HG02571 (cell line): ENCODE measurements at regions not wholly inside any gene's neighbourhood (a gene's known extent, or its start where the extent isn't known, plus 50 kb on each side); places are given as distances from the start of the nearest gene placed in this dataset.
"Not testable (repeated sequence)": the region's sequence is repeated elsewhere in the genome, so short reads cannot be mapped to it uniquely, and the experiment has no call there.

Experiments used
- ATAC-seq: cut with Tn5 transposase; IDR thresholded peaks from one replicate; pipeline ENCODE4 v1.9.1; 2021; ENCODE audit warnings: mild to moderate bottlenecking, moderate library complexity; ENCODE audit not compliant: unreplicated experiment

GRCh38 chr13:80180740-80181355 is 160.1 kb downstream of the SPRY2 start:
- no peak for ATAC-seq

GRCh38 chr13:80177327-80177726 is 163.6 kb downstream of the SPRY2 start:
- ATAC-seq, result no peak

DNA sequence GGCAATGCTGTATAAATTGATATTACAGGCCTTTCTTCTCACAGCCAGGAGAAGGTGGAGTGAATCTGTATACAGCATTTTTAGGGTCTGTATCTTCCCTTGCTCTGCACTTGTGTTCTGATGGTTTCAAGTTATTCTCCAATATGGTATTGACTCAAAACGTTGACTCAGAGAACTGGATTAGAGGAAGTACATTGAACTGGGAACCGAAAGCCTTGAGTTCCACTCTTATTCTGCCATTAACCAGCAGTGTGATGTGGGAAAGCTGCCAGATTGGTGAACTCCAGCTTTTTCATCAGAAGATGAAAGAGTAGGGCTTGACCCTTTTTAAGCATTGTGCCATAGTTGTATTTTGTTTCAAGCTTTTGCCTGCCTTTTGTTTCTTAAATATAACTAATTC is 167.7 kb downstream of the SPRY2 start:
- no peak for ATAC-seq

DNA sequence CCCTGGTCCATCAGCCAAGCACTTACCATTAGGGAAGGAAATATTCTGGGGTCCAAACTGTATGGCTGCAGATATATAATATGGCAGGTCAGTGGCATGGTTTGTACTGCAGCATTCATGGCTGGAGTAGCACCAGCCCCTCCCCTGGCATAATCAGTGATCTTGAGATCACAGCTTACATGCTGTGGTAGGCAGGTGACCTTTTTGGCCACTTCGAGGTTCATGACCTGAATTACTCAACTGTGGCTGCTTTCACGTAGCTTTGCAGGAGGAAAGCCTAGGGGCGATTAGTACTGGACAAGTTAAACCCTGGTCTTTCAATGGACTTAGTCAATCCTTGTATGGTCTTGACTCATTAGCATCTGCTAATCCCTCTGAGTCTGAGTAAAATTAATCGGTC is 169.8 kb downstream of the SPRY2 start:
- ATAC-seq, result no peak

- no peak for ATAC-seq
Measured at GRCh38 chr13:80168089-80168850, 172.7 kb downstream of the SPRY2 start.

DNA sequence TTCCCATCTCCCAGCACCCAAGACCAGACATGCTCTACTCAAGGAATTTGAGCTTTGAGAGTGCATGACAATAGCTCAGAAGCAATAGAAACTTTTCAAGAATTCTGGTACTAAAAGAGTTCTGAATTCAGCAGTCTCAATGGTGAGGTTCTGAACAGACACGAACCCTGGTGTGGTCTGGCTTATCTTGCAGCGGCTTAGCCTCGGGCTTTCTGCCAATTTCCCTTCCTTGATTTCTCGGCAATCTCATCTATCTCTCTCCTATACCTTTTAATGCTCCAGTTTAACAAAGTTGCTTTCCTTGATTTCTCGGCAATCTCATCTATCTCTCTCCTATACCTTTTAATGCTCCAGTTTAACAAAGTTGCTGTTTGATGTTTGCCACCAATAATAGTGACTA is 174.6 kb downstream of the SPRY2 start:
- no peak for ATAC-seq

- no peak for ATAC-seq
Measured at GRCh38 chr13:80164462-80164861, 176.5 kb downstream of the SPRY2 start.

GRCh38 chr13:80161896-80162295 is 179.0 kb downstream of the SPRY2 start:
- ATAC-seq, result no peak

DNA sequence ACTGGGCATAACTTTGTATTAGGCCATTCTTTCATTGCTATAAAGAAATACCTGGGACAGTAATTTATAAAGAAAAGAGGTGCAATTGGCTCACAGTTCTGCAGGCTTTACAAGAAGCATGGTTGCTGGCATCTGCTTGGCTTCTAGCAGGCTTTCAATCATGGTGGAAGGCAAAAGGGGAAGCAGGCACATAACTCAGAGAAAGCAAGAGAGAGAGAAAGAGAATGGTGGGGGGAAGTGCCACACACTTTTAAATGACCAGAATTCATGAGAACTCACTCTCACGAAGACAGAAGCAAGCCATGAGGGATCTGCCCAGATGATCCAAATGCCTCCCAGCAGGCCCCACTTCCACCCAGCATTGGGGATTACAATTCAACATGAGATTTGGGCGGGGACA is 179.7 kb downstream of the SPRY2 start:
- ATAC-seq, result no peak

GRCh38 chr13:80160110-80160509 is 180.8 kb downstream of the SPRY2 start:
- no peak for ATAC-seq

GRCh38 chr13:80157261-80157932 is 183.5 kb downstream of the SPRY2 start:
- no peak for ATAC-seq

- not testable (repeated sequence) for ATAC-seq
Measured at GRCh38 chr13:80152142-80152541, 188.8 kb downstream of the SPRY2 start.

GRCh38 chr13:80151016-80151415 is 189.9 kb downstream of the SPRY2 start:
- no peak for ATAC-seq

GRCh38 chr13:80149736-80150135 is 191.2 kb downstream of the SPRY2 start:
- ATAC-seq, result no peak

DNA sequence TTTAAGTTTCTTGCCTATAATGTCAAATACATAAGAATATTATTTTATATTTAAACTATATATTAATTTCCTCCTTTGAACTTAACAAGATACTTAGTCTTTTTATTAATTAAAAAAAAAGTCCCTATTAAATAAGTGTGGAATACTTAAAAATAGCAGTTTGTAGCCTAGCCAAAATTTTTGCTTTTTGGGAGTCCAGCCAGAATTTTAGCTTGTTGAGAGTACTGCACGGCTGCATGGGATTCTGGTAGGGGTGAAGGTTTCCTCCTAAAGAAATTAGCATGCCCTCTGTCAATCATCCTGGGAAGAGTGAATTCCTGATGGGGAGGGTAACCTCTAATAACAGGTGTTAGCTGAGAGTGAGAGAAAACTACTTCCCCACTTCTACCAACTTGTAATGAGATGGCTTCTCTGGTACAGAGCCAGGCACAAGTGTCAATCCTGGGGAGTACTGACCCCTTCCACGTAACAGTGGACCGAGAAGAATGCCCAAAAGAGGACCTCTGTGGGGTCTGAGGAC is 195.7 kb downstream of the SPRY2 start:
- no peak for ATAC-seq

GRCh38 chr13:80144493-80144892 is 196.4 kb downstream of the SPRY2 start:
- ATAC-seq, result no peak

GRCh38 chr13:80141123-80141849 is 199.6 kb downstream of the SPRY2 start:
- ATAC-seq, result no peak

GRCh38 chr13:80140685-80141084 is 200.2 kb downstream of the SPRY2 start:
- no peak for ATAC-seq

- no peak for ATAC-seq
Measured at GRCh38 chr13:80139196-80139595, 201.7 kb downstream of the SPRY2 start.

DNA sequence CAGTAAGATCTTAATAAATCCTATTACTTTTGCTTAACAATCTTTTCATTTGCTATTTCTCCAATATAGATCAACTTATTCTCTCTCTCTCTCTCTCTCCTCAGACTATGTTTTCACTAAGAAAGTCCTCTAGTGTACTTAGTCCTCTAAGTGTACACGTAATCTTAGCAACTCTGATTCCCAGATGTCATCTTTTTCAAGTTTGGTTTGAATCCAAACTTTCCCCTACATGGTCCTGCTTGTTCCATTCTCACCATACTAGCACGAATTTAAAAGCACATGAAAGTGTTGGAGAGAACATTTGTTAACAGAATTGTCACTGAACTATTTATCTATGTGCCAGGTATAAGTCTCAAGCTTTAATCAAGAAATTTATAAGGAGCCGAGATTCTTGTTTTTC is 202.9 kb downstream of the SPRY2 start:
- ATAC-seq, result no peak

DNA sequence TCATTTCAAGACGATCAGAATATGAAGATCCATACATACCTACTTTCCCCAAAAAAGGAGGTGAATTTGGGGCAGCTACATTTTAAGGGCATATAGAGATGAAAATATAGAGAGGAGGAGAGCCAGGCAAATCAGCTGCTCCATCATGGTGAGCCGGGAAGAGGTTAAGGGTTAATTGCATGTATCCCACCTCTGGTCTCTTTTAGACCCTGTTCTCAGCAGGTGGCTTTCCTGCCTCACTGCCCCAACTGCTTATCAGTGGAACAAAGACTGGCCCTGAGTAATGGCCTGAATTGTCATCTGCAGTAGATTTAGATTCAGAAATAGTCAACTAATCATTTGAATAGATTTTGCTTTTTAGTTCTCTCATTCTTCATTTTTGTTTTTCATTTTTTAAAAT is 206.6 kb downstream of the SPRY2 start:
- no peak for ATAC-seq
